Ovary (tissue), 7 donors: ENCODE measurements at regions not wholly inside any gene's neighbourhood (a gene's known extent, or its start where the extent isn't known, plus 50 kb on each side); places are given as distances from the start of the nearest gene placed in this dataset.
A peak's percentile ranks its signal among the peaks of the same experiment; 100 is the strongest.

Source experiments
- DNase-seq, 5 donors: peaks; one replicate each; pipeline ENCODE4 v3.0.0-alpha.2; 2019 to 2020
- H3K27ac ChIP-seq, 2 donors: fragments of 200-600 bp; one replicate each; pipeline versions ENCODE4 v1.5.1 to v1.8.0; 2019 to 2022
- H3K27me3 ChIP-seq: fragments of 200-600 bp; one replicate; pipeline ENCODE4 v1.8.0; 2022
- H3K36me3 ChIP-seq: fragments of 200-600 bp; sonication (generic); one replicate; pipeline ENCODE4 v1.5.1; 2019
- H3K4me1 ChIP-seq: one replicate; pipeline ENCODE4 v1.8.1; 2013; ENCODE audit warnings: mild to moderate bottlenecking, moderate library complexity; ENCODE audit not compliant: insufficient read depth
- H3K4me3 ChIP-seq: fragments of 200-600 bp; sonication (generic); one replicate; pipeline ENCODE4 v1.5.1; 2017
- H3K9me3 ChIP-seq, 2 donors: fragments of 200-600 bp in 1 of 2; sonication (generic) in 1 of 2; one replicate each; pipeline versions ENCODE4 v1.5.1 to v1.8.1; 2013 to 2019; ENCODE audit warnings: mild to moderate bottlenecking in 1 of 2, moderate library complexity in 1 of 2
- CTCF ChIP-seq, 3 donors: fragments of 450-650 bp in 2 of 3; fragments of 200-600 bp in 1 of 3; IDR thresholded peaks; one replicate each; pipeline versions ENCODE4 v1.5.1 to v1.8.0; 2016 to 2022; ENCODE audit warnings: antibody characterized with exemption in 3 of 3, mild to moderate bottlenecking in 1 of 3
- EP300 ChIP-seq: sonication (generic); formaldehyde crosslinking; IDR thresholded peaks from one replicate; pipeline ENCODE4 v1.6.1; 2017; ENCODE audit warnings: antibody characterized with exemption
- POLR2A ChIP-seq: fragments of 450-650 bp; IDR thresholded peaks from one replicate; pipeline ENCODE4 v1.6.1; 2017; ENCODE audit warnings: antibody characterized with exemption, mild to moderate bottlenecking, moderate library complexity
- WGBS, 3 donors: extraction: QIAGEN DNeasy Blood & Tissue Kit in 1 of 3; methylation state at CpG; one replicate each; pipeline versions ENCODE4 v1.1.5 to v1.1.7; 2013 to 2017; 5-methylcytosine and 5-hydroxymethylcytosine counted together
- intact Hi-C, 4 donors: fragments of 100-400 bp; cut with DNase I; formaldehyde crosslinking; loops; one replicate each; pipeline versions ENCODE4 v1.11.0 to v1.15.1; 2022 to 2023
- donor health status: DM: no; HTN: no; CAD: no; lungs with moderate emphysema.
- donor health status: DM: no; HTN: no; CAD: no.
- donor health status: Bipolar disorder and iron deficiency.
- donor health status: DM: no; HTN: no; CAD: no.
- donor health status: DM: yes; HTN: yes; CAD: no.

- 40 to 44% (median 40%) methylated on average over 5 of the region's 5 CpGs for whole genome bisulfite sequencing, 3 donors
- DNase-seq = no peak
- intact Hi-C loops = no loop called here
- Histone ChIP-seq H3K9me3 (no peaks in the 10 kb centered on the region), H3K27ac (no peak overlapping the region), H3K27me3 (no peaks in the 10 kb centered on the region), H3K36me3 (no peaks in the 10 kb centered on the region), H3K4me1 (no peaks in the 10 kb centered on the region), H3K4me3 (no peak overlapping the region)
- peak in 2 of 3 donors; percentile 13 to 59 for TF ChIP-seq CTCF (IDR thresholded peaks at IDR 0.05)
- no peak for TF ChIP-seq EP300
- no peak for TF ChIP-seq POLR2A
Measured at GRCh38 chr3:81910244-81910852, 148.9 kb upstream of the GBE1 start.

- Histone ChIP-seq H3K27ac (no peak overlapping the region), H3K36me3 (no peaks in the 10 kb centered on the region), H3K27me3 (no peaks in the 10 kb centered on the region), H3K4me3 (no peak overlapping the region), H3K9me3 (no peaks in the 10 kb centered on the region), H3K4me1 (no peaks in the 10 kb centered on the region)
- TF ChIP-seq CTCF (IDR thresholded peaks at IDR 0.05) (no peak), POLR2A (no peak), EP300 (no peak)
- no peak for DNase-seq
- WGBS, 3 donors = 75 to 76% (median 76%) methylated on average over 3 of the region's 3 CpGs
- intact Hi-C loops = no loop called here
Measured at GRCh38 chr3:81909796-81910195, 148.4 kb upstream of the GBE1 start.

GRCh38 chr3:81908561-81908960 lies 147.1 kb upstream of the GBE1 start:
- TF ChIP-seq EP300 (no peak), POLR2A (no peak), CTCF (IDR thresholded peaks at IDR 0.05) (no peak)
- Histone ChIP-seq H3K9me3 (no peaks in the 10 kb centered on the region), H3K36me3 (no peaks in the 10 kb centered on the region), H3K27me3 (no peaks in the 10 kb centered on the region), H3K4me3 (no peak overlapping the region), H3K27ac (no peak overlapping the region), H3K4me1 (no peaks in the 10 kb centered on the region)
- intact Hi-C loops = no loop called here
- WGBS, 3 donors = 82 to 84% (median 82%) methylated on average over 5 of the region's 5 CpGs
- no peak for DNase-seq

- H3K27me3 ChIP-seq = no peaks in the 10 kb centered on the region
- no peak overlapping the region for H3K4me3 ChIP-seq
- WGBS, 3 donors = 65 to 70% (median 68%) methylated on average over 1 of the region's 1 CpG
- no peak overlapping the region for H3K27ac ChIP-seq
- H3K4me1 ChIP-seq = no peaks in the 10 kb centered on the region
- H3K9me3 ChIP-seq = no peaks in the 10 kb centered on the region
- no peaks in the 10 kb centered on the region for H3K36me3 ChIP-seq
- intact Hi-C loops = no loop called here
- TF ChIP-seq POLR2A = no peak
- no peak for TF ChIP-seq EP300
- TF ChIP-seq CTCF (IDR thresholded peaks at IDR 0.05) = no peak
- no peak for DNase-seq
Measured at GRCh38 chr3:81898336-81898735, 136.9 kb upstream of the GBE1 start.
